HG03045 (cell line): ENCODE measurements at regions not wholly inside any gene's neighbourhood (a gene's known extent, or its start where the extent isn't known, plus 50 kb on each side); places are given as distances from the start of the nearest gene placed in this dataset.
"Not testable (repeated sequence)": the region's sequence is repeated elsewhere in the genome, so short reads cannot be mapped to it uniquely, and the experiment has no call there.

ENCODE experiments used
- ATAC-seq: cut with Tn5 transposase; IDR thresholded peaks from one replicate; pipeline ENCODE4 v1.9.1; 2021; ENCODE audit warnings: mild to moderate bottlenecking, moderate library complexity; ENCODE audit not compliant: unreplicated experiment

- not testable (repeated sequence) for ATAC-seq
These were observed 352.8 kb upstream of the FRG2C start for GRCh38 chr3:75311306-75311705.

DNA sequence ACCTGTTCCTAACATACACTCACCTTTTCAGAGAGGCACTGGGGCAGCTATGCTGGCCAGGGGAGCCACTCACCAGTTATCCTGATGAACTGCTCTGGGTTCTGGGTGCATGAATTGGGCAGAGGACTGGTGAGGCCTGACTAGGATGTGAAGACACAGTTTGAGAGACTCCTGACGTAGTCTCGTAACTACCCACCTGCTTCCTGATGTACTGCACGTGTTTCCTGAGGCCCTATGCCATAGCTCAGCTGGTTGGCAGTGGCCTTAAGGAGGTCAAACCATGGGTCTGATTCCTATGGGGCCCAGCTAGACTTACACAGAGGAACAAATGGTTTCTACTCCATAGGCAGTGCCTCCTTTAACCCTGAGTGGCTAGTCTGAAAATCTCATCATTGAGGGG lies 351.7 kb upstream of the FRG2C start:
- not testable (repeated sequence) for ATAC-seq

DNA sequence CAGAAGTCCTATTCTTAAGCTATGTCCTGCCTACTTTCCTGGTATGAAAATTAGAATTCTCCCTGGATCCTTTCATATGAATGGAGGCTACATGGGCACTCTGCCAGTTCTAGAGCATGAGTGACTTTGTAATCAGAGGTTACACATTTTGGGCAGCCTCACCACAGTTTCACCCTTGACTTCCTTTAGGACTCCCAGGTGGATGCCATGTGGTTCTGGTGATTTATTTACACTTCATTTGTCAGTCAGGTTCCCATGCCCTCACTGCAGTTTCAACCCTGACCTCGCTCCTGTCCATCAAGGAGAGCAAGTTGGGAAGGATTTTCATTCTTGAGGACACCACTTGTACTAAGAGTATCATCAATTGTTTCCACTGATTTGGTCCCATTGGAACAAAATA lies 344.4 kb upstream of the FRG2C start:
- not testable (repeated sequence) for ATAC-seq

DNA sequence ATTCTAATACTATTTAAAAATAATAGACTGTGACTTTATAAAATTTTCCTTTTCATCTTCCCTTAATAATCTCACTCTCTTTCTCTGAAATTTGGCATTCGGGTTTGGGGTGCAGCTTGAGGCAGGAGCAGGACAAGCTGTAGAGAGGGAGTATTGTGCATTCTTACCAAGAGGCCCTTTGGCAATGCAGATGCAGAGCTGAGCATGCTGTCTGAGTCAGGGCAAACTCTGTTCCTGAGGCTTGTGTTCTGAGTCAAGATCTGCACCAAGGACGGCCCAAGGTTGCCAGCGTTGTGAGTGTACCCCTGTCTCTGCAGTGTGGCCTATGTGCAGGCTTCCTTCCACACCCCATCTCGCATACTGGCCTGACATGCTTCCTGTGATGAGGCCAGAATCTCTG lies 343.8 kb upstream of the FRG2C start:
- no peak for ATAC-seq

GRCh38 chr3:75321060-75321459 lies 343.1 kb upstream of the FRG2C start:
- ATAC-seq, result no peak

DNA sequence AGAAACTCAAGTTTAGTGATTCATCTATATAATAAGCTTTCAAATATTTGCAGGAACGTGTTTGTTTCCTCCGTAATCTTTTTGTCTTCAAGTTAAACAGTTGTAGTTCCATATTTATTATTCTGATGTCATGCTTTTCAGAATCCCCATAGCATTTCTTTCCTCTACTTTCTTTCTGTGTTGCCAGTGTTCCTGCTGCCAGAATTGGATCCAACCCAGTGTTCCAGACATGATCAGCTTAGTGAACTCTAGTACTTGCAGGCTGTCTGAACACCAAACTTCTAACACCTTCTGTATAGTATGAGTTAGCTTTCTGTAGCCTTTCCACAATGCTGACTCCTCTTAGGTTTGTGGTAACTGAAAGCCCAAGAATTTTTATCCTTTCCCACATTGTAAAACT lies 340.2 kb upstream of the FRG2C start:
- ATAC-seq, result not testable (repeated sequence)

DNA sequence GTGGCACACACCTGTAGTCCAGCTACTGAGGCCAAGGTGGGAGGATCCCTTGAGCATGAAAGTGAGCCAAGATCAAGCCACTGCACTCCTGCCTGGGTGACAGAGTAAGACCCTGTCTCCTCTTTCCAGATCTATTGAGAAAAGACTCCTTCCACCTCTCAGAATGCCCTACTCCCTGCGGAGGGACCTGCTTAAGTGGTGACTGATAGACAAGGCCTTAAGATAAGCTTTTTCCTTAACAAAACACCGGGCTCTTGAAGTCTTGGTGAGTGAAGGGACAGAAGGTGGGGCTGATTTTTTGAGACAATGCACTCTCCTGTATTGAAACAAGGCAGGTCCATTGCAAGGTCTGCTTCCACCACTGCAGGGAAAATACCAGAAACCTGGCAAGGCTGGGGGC lies 338.4 kb upstream of the FRG2C start:
- no peak for ATAC-seq

DNA sequence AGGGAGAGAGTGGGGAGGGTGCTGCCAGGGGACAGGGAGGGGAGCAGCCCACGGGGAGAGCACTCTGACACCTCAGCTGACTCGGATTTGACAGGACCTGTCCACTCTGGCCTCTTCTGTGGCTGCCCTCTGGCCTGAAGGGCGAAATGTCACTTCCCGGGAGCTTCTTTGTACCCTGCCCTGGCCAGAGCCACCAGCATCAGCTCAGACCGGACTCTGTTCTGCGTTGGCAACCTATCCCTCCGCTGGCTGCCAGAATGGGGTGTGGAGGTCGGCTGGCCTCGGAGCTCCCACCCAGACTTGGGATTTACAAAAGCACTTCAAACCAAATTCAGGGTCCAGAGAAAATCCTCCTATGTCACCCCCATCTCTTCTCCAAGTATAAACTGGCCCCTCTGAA lies 336.7 kb upstream of the FRG2C start:
- no peak for ATAC-seq

DNA sequence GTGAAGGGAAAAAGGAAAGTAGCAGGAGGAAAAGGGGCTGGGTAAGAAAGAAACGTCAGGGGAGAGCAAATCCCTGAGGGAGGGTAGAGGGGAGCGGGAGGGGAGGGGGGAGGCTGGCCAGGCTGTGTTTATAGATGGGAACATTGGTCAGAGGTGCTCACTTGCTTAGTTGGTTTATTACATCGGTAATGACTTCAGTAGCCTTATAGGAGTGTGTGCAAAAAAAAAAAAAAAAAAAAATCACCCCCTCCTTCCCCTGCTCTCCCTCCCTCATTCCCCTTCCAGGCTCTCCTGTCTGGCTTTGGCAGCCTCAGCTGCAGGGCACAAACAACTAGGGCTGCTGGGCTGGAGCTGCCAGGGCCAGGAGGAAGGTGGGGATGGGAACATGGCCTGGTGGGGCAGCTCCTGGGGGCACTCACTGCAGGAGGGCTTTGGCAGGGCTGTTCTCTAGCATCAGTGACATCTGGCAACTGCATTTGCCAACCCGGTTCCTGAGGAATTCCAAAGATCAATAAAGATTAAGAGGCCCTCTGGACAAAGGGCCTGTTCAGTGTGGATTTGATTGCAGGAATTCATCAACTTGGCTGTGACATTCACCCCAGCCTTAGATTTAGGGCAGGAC lies 334.5 kb upstream of the FRG2C start:
- ATAC-seq, result no peak

GRCh38 chr3:75330446-75330845 lies 333.7 kb upstream of the FRG2C start:
- not testable (repeated sequence) for ATAC-seq

GRCh38 chr3:75332090-75332489 lies 332.0 kb upstream of the FRG2C start:
- ATAC-seq, result not testable (repeated sequence)

- ATAC-seq, result no peak
These were observed 331.3 kb upstream of the FRG2C start for GRCh38 chr3:75332794-75333193.

- no peak for ATAC-seq
These were observed 329.8 kb upstream of the FRG2C start for GRCh38 chr3:75334299-75334698.

GRCh38 chr3:75337226-75337900 lies 326.8 kb upstream of the FRG2C start:
- ATAC-seq, result no peak

DNA sequence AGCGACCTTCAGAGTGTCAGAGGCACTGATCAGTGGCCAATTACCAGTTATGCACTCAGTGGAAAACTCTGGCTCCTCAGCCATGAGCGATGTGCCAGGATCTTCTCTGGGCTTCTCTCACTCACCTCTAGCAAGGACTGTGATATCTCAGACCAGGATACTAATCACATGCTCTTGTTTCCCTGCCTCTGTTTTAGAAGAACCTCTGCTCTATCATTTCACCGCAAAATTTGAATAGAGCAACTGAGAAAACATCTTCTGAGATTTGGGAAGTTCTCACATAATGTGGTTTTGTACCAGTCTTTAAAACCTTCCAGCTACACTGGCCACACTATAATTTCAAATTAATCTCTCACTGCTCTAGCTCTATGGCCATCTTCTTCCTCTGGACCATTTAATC lies 325.8 kb upstream of the FRG2C start:
- ATAC-seq, result no peak

GRCh38 chr3:75341324-75342067 lies 322.6 kb upstream of the FRG2C start:
- no peak for ATAC-seq

GRCh38 chr3:75342425-75342824 lies 321.7 kb upstream of the FRG2C start:
- no peak for ATAC-seq

DNA sequence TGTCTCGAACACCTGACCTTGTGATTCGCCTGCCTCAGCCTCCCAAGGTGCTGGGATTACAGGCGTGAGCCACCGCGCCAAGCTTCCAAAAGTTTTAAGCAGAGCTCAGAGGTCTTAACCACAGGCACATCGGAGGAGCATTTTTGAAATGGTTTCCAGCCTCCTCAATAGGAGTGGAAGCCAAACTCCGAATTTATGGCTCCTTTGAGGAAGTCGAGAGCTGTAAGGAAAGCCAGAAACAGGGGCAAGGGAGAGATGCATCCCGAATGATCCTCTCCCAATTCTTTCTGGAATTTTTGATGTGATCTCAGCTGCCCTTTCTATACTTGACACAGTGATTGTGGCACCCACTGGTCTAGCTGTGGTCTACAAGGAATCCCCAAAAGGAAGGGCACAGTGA lies 313.6 kb upstream of the FRG2C start:
- ATAC-seq, result not testable (repeated sequence)

DNA sequence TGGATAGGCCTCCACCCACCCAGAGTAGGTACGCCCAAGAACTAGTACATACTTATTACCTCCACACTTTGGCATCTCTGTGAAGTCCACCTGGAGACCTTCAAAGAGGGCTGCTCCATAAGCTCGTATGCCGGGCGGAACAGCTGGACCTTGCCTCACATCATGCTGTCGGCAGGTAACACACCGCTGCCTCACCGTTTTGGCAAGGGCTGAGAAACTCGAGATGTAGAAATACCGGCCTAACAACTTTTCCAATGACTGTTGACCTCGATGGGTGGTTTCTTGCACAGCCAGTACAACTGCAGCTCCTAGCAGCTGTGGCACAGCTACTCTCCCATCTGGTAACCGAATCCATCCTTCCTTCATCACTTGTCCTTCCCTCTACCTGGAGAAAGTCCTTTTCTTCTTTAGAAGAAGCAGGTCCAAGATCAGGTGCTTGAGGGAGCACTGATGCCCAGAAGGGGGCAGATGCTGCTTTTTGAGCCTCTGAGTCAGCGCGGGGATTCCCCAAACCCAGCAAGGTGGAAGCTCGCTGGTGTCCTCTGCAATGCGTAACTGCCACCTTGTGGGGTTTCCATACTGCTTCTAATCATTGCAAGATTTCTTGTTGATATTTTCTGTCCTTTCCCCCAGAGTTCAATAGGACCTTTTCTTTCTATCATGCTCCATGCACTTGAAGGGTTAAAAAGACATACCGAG lies 301.9 kb upstream of the FRG2C start:
- ATAC-seq, result not testable (repeated sequence)

- not testable (repeated sequence) for ATAC-seq
These were observed 291.2 kb upstream of the FRG2C start for GRCh38 chr3:75372964-75373363.

DNA sequence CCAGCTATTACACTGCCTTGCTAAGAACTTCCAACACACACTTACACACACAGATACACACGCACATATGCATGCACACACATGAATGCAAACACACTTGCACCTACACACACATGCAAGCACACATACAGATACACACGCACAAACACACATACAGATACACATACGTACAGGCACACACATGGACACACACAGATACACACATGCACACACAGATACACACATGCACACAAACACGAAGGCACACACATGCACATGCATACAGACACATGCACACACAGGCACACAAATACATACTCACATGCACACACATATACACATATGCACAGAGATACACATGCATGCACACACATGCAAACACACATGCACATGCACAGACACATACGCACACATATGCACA lies 284.3 kb upstream of the FRG2C start:
- ATAC-seq, result not testable (repeated sequence)
